GM23248 (cell line): ENCODE measurements at regions not wholly inside any gene's neighbourhood (a gene's known extent, or its start where the extent isn't known, plus 50 kb on each side); places are given as distances from the start of the nearest gene placed in this dataset.

Source experiments
- DNase-seq: peaks from one replicate; pipeline ENCODE4 v3.0.0-alpha.2; 2015
- H2AFZ ChIP-seq: fragments of 200-600 bp; sonication (generic); 2 replicates; pipeline ENCODE4 v1.6.1; 2016; ENCODE audit warnings: antibody characterized with exemption
- H3F3A ChIP-seq: fragments of 200-600 bp; sonication (generic); 2 replicates; pipeline ENCODE4 v1.6.1; 2016; ENCODE audit warnings: mild to moderate bottlenecking, antibody characterized with exemption, mixed run types; ENCODE audit not compliant: insufficient read depth
- H3K27ac ChIP-seq: fragments of 200-600 bp; sonication (generic); 2 replicates; pipeline ENCODE4 v1.5.1; 2016; ENCODE audit warnings: mild to moderate bottlenecking
- H3K27me3 ChIP-seq: fragments of 200-600 bp; sonication (generic); replicated peaks from 2 replicates; pipeline ENCODE4 v1.6.1; 2016; ENCODE audit warnings: mild to moderate bottlenecking; ENCODE audit not compliant: insufficient read depth
- H3K36me3 ChIP-seq: fragments of 200-600 bp; sonication (generic); 2 replicates; pipeline ENCODE4 v1.6.1; 2016; ENCODE audit warnings: low read depth, mild to moderate bottlenecking
- H3K4me1 ChIP-seq: fragments of 200-600 bp; sonication (generic); 2 replicates; pipeline ENCODE4 v1.6.1; 2016; ENCODE audit warnings: mild to moderate bottlenecking; ENCODE audit not compliant: insufficient read depth
- H3K4me2 ChIP-seq: fragments of 200-600 bp; sonication (generic); one replicate; pipeline ENCODE4 v1.6.1; 2016; ENCODE audit warnings: mild to moderate bottlenecking; ENCODE audit not compliant: unreplicated experiment
- H3K4me3 ChIP-seq: fragments of 200-600 bp; sonication (generic); 2 replicates; pipeline ENCODE4 v1.5.1; 2016; ENCODE audit warnings: mild to moderate bottlenecking
- H3K79me2 ChIP-seq: fragments of 200-600 bp; sonication (generic); 2 replicates; pipeline ENCODE4 v1.6.1; 2016; ENCODE audit warnings: mild to moderate bottlenecking; ENCODE audit not compliant: insufficient read depth
- H3K9ac ChIP-seq: fragments of 200-600 bp; sonication (generic); 2 replicates; pipeline ENCODE4 v1.6.1; 2016; ENCODE audit warnings: mild to moderate bottlenecking
- H3K9me2 ChIP-seq: fragments of 200-600 bp; sonication (generic); 2 replicates; pipeline ENCODE4 v1.6.1; 2016; ENCODE audit warnings: mixed run types, mild to moderate bottlenecking, moderate library complexity; ENCODE audit not compliant: insufficient read depth
- H3K9me3 ChIP-seq: fragments of 200-600 bp; sonication (generic); one replicate; pipeline ENCODE4 v1.6.1; 2017; ENCODE audit warnings: low read depth
- H4K20me1 ChIP-seq: fragments of 200-600 bp; sonication (generic); 2 replicates; pipeline ENCODE4 v1.6.0; 2016; ENCODE audit not compliant: insufficient read depth
- EZH2 ChIP-seq: fragments of 200-600 bp; sonication (generic); IDR thresholded peaks from 2 replicates; pipeline ENCODE4 v1.6.1; 2018; ENCODE audit warnings: antibody characterized with exemption, mild to moderate bottlenecking; ENCODE audit not compliant: insufficient read depth, poor library complexity, severe bottlenecking
- EZH2phosphoT487 ChIP-seq: fragments of 200-600 bp; sonication (generic); IDR thresholded peaks from 2 replicates; pipeline ENCODE4 v1.6.1; 2018; ENCODE audit warnings: antibody characterized with exemption, moderate library complexity, mild to moderate bottlenecking, low read depth; ENCODE audit not compliant: insufficient read depth
- WGBS, 2 experiments: methylation state at CpG; one replicate each; pipeline ENCODE4 v1.1.6; 2015 to 2017; ENCODE audit warnings: low lambda C conversion rate in 2 of 2, low coverage in 1 of 2; ENCODE audit errors: missing lambda C conversion rate in 2 of 2; 5-methylcytosine and 5-hydroxymethylcytosine counted together
- in situ Hi-C: fragments of 300-500 bp; cut with MboI; formaldehyde crosslinking; loops from 2 replicates; pipeline ENCODE4 v1.15.0; 2020

GRCh38 chr11:11756718-11757117 is 85.1 kb upstream of the USP47 start:
- Histone ChIP-seq H3F3A (no peaks in the 10 kb centered on the region), H3K27ac (no peak overlapping the region), H3K4me1 (no peaks in the 10 kb centered on the region), H3K79me2 (no peaks in the 10 kb centered on the region), H2AFZ (no peak overlapping the region), H3K9me3 (no peaks in the 10 kb centered on the region), H3K4me3 (no peak overlapping the region), H3K36me3 (no peaks in the 10 kb centered on the region), H4K20me1 (no peaks in the 10 kb centered on the region), H3K9ac (no peak overlapping the region), H3K9me2 (no peaks in the 10 kb centered on the region), H3K4me2 (no peak overlapping the region), H3K27me3 (peaks cover 63% of the 10 kb centered on the region)
- in situ Hi-C loops: no loop called here
- TF ChIP-seq EZH2phosphoT487 (no peak), EZH2 (no peak)
- DNase-seq: no peak
- 47 to 65% methylated on average over 3 of the region's 3 CpGs for WGBS, 2 experiments

- Histone ChIP-seq H4K20me1 (no peaks in the 10 kb centered on the region), H3F3A (no peaks in the 10 kb centered on the region), H3K79me2 (no peaks in the 10 kb centered on the region), H3K27ac (no peak overlapping the region), H3K9ac (no peak overlapping the region), H3K4me2 (no peak overlapping the region), H3K27me3 (peaks cover 56% of the 10 kb centered on the region), H3K9me2 (no peaks in the 10 kb centered on the region), H3K4me1 (no peaks in the 10 kb centered on the region), H3K36me3 (no peaks in the 10 kb centered on the region), H3K4me3 (no peak overlapping the region), H2AFZ (no peak overlapping the region), H3K9me3 (no peaks in the 10 kb centered on the region)
- no peak for DNase-seq
- WGBS, 2 experiments: 60 to 66% methylated on average over 5 of the region's 5 CpGs
- TF ChIP-seq EZH2 (no peak), EZH2phosphoT487 (no peak)
- in situ Hi-C loops: no loop called here
Observed at GRCh38 chr11:11755871-11756270, 85.9 kb upstream of the USP47 start.

GRCh38 chr11:11752679-11753078 is 89.1 kb upstream of the USP47 start:
- no peak for DNase-seq
- Histone ChIP-seq H3K4me2 (no peak overlapping the region), H3F3A (peaks cover 18% of the 10 kb centered on the region; the same call in 1 of the 2 replicates), H3K9me2 (no peaks in the 10 kb centered on the region), H3K9me3 (no peaks in the 10 kb centered on the region), H3K4me1 (peaks cover 17% of the 10 kb centered on the region), H4K20me1 (no peaks in the 10 kb centered on the region), H3K4me3 (no peak overlapping the region), H3K36me3 (no peaks in the 10 kb centered on the region), H3K27me3 (peaks cover 26% of the 10 kb centered on the region), H2AFZ (no peak overlapping the region), H3K27ac (no peak overlapping the region), H3K79me2 (no peaks in the 10 kb centered on the region), H3K9ac (no peak overlapping the region)
- 69 to 76% methylated on average over 3 of the region's 3 CpGs for WGBS, 2 experiments
- in situ Hi-C loops: no loop called here
- no peak for TF ChIP-seq EZH2
- no peak for TF ChIP-seq EZH2phosphoT487

GRCh38 chr11:11750017-11750878 is 91.5 kb upstream of the USP47 start:
- Histone ChIP-seq H4K20me1 (no peaks in the 10 kb centered on the region), H3K9me3 (no peaks in the 10 kb centered on the region), H3K4me2 (no peak overlapping the region), H3K27me3 (peaks cover 8% of the 10 kb centered on the region), H3K27ac (no peak overlapping the region), H3K9ac (no peak overlapping the region), H3F3A (peaks cover 18% of the 10 kb centered on the region; the same call in 1 of the 2 replicates), H3K4me3 (no peak overlapping the region), H3K4me1 (peaks cover 17% of the 10 kb centered on the region), H3K36me3 (no peaks in the 10 kb centered on the region), H3K79me2 (no peaks in the 10 kb centered on the region), H3K9me2 (no peaks in the 10 kb centered on the region), H2AFZ (no peak overlapping the region)
- in situ Hi-C loops: no loop called here
- TF ChIP-seq EZH2phosphoT487 (no peak), EZH2 (no peak)
- DNase-seq: no peak
- 90 to 93% methylated on average over 2 of the region's 2 CpGs for WGBS, 2 experiments
